Erythroblast (primary cell): ENCODE measurements at regions not wholly inside any gene's neighbourhood (a gene's known extent, or its start where the extent isn't known, plus 50 kb on each side); places are given as distances from the start of the nearest gene placed in this dataset.

Source experiments
- DNase-seq, 2 experiments: peaks; one replicate each; lab custom pipeline; 2025; lab: John Stamatoyannopoulos, UW
- GATA1 ChIP-seq: IDR thresholded peaks from 2 replicates; pipeline ENCODE4 v1.6.1; 2011; ENCODE audit warnings: low read depth, mild to moderate bottlenecking, control low read depth, low read length, moderate library complexity
- POLR2A ChIP-seq: IDR thresholded peaks from 2 replicates; pipeline ENCODE4 v1.6.1; 2011; ENCODE audit warnings: mild to moderate bottlenecking, low read length

GRCh38 chr5:133854554-133854953, 113.9 kb downstream of the C5orf15 start:
- TF ChIP-seq GATA1 (no peak), POLR2A (no peak)
- DNase-seq: no peak

DNA sequence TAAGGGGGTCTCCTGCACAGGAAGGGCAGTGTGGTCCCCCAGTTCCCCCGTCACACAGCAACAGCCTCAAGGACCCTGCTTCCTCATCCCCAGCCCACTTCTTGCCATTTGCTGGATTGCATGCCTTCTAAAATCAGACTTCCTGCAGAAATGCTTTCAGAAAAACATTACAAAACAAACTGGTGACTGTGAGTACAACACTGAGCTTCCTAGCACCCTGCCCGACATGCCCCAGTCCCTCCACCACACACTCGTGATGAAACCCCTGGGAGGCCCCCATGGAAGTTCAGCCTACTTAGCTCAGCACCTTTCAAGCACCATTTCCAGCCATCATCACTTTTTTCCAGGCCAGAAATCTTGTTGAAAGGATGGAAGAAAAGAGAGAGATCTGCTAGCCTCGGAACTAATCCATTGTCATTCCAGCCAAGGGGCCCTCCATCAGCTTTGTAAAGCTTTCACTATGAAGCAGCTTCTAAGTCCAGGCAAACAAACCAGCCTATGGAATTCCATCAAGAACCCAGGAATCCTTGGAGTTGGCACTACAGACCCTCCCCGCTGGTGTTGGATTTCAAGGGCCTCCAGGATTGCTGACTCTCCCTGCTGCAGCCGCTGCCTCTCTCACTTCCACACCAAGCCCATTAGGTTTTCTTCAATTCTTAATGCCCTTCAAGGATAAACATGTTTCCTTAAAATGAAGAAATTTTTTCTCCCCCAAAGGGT, 114.6 kb downstream of the C5orf15 start:
- TF ChIP-seq GATA1 (no peak), POLR2A (no peak)
- no peak for DNase-seq

GRCh38 chr5:133851521-133851920, 116.9 kb downstream of the C5orf15 start:
- no peak for TF ChIP-seq POLR2A
- no peak for TF ChIP-seq GATA1
- DNase-seq: no peak

DNA sequence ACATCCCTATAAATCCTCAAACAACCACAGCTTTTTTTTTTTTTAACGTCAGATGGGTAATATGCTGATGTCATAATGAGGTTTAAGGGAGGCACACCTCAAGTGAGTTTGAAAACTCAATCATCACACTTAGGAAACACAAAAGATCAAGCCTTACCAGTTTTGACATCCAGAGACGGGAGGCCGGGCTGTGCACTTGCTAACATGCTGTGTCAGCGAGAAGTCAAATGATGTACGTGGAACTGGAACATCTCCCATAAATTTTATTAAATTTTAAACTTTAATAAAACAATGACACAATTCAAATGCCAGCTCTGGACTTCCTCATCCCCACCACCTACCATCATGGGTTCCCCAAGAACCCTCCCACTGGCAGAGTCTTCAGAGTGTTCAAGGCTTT, 117.6 kb downstream of the C5orf15 start:
- no peak for DNase-seq
- TF ChIP-seq POLR2A (no peak), GATA1 (no peak)

GRCh38 chr5:133849116-133849515, 119.3 kb downstream of the C5orf15 start:
- DNase-seq: no peak
- TF ChIP-seq GATA1 (no peak), POLR2A (no peak)

GRCh38 chr5:133848341-133848811, 120.0 kb downstream of the C5orf15 start:
- TF ChIP-seq POLR2A (no peak), GATA1 (no peak)

DNA sequence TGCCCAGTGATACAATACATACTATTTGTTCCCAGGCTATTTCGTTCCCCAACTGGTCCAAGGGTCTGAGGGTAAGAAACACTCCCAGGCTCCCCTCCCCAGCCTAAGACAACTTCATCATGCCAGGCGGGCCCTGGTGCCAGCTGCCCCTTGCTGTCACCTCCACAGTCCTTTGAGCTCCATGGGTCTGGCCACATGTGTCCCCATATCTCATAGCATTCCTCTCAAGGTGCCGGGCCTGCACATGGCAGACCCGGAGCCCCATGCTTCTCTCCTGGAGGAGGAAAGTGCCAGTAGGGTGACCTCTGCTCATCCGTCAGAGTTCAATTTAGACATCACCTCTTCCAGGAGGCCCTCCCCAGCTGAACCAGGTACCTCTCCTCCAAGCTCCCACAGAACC, 120.5 kb downstream of the C5orf15 start:
- no peak for TF ChIP-seq POLR2A
- no peak for TF ChIP-seq GATA1
- DNase-seq: no peak

More at GRCh38 chr5:133848341-133848811, 120.0 kb downstream of the C5orf15 start:
- no peak for DNase-seq

GRCh38 chr5:133847301-133847700, 121.1 kb downstream of the C5orf15 start:
- TF ChIP-seq POLR2A (no peak), GATA1 (no peak)
- DNase-seq: no peak

DNA sequence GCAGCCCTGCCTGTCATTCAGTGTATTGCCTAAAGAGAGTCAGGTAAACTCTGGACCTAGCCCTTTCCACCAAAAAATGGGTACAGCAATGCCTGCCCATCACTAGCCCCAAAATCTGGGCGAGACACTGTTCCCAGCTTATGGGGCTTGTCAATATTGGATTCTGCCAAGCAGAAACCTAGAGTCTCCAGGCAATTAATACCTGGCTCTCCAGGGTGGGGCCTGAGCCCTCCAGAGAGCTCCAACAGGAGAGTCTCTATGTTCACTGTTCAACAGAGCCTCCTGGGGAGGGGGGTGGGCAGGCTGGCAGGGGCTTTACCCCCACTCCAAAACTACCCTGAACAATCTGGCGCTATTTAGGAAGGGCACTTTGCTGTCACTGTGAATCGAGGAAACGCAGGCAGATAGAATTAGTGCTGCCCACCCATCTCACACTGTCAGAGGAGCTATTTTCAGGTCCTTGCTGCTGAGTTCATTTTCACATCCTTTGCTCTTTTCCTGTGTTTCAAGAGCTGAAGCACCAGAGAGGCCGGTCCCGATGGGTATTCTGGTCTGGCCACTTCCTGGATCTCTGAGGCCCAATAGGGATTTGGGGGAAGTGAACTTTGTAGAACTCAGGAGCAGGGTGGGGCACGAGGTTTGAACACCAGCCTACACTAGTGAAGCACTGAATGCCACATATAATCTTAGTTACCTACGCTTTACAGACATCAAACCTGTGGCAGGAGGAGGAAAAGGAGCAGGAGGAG, 121.8 kb downstream of the C5orf15 start:
- TF ChIP-seq POLR2A (no peak), GATA1 (no peak)
- DNase-seq: no peak

- no peak for DNase-seq
- no peak for TF ChIP-seq GATA1
- TF ChIP-seq POLR2A: no peak
These were observed 123.2 kb downstream of the C5orf15 start for GRCh38 chr5:133845271-133845670.

- TF ChIP-seq POLR2A (no peak), GATA1 (no peak)
- DNase-seq: no peak
These were observed 123.6 kb downstream of the C5orf15 start for GRCh38 chr5:133844836-133845235.

DNA sequence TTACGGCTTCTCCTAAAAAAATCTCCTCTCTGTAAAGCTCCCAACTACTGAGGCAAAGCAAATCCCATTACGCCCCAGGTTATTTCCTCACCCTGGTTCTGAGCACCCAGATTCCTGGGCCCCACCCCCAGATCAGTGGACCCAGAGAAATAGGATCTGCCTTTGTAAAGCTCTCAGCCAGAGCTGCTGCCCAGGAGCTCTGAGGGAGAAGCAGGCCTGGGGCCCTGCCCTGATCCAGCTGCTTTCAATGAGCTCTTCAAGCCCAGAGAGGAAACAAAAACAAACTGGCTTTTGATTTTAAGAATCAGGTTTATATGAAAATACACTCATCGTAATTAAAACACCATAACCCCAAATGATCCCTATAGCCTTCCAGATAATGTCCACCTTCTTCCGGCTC, 124.5 kb downstream of the C5orf15 start:
- TF ChIP-seq POLR2A: no peak
- no peak for TF ChIP-seq GATA1
- no peak for DNase-seq

- no peak for DNase-seq
- TF ChIP-seq POLR2A (no peak), GATA1 (no peak)
These were observed 125.4 kb downstream of the C5orf15 start for GRCh38 chr5:133842846-133843611.

GRCh38 chr5:133841831-133842750, 126.3 kb downstream of the C5orf15 start:
- no peak for TF ChIP-seq GATA1
- TF ChIP-seq POLR2A: no peak

More at GRCh38 chr5:133841831-133842750, 126.3 kb downstream of the C5orf15 start:
- no peak for DNase-seq
